Mesendoderm (in vitro differentiated cells): ENCODE measurements at regions not wholly inside any gene's neighbourhood (a gene's known extent, or its start where the extent isn't known, plus 50 kb on each side); places are given as distances from the start of the nearest gene placed in this dataset.

Experiments
- DNase-seq: peaks from one replicate; pipeline ENCODE4 v3.0.0; 2013
- H2AK5ac ChIP-seq: 2 replicates; pipeline ENCODE4 v1.6.1; 2013; ENCODE audit warnings: low read length, inconsistent platforms
- H2BK120ac ChIP-seq: 2 replicates; pipeline ENCODE4 v1.6.1; 2013; ENCODE audit warnings: low read depth, mild to moderate bottlenecking, low read length, moderate library complexity, mixed read lengths
- H2BK15ac ChIP-seq: replicated peaks from 2 replicates; pipeline ENCODE4 v1.6.1; 2013; ENCODE audit warnings: low read depth, mild to moderate bottlenecking, moderate library complexity
- H2BK5ac ChIP-seq: 2 replicates; pipeline ENCODE4 v1.6.1; 2013; ENCODE audit warnings: low read length, inconsistent platforms
- H3K18ac ChIP-seq: 2 replicates; pipeline ENCODE4 v1.6.1; 2013; ENCODE audit warnings: mild to moderate bottlenecking, low read length, mixed read lengths
- H3K23ac ChIP-seq: one replicate; pipeline ENCODE4 v1.6.1; 2013; ENCODE audit warnings: low read length
- H3K27ac ChIP-seq: 2 replicates; pipeline ENCODE4 v1.5.1; 2013; ENCODE audit warnings: low read depth, mild to moderate bottlenecking, inconsistent platforms, low read length, moderate library complexity
- H3K27me3 ChIP-seq: 2 replicates; pipeline ENCODE4 v1.6.1; 2013; ENCODE audit warnings: low read length, control low read depth, mild to moderate bottlenecking, inconsistent platforms; ENCODE audit not compliant: insufficient read depth, poor library complexity
- H3K36me3 ChIP-seq: 2 replicates; pipeline ENCODE4 v1.6.1; 2013; ENCODE audit warnings: low read length, inconsistent platforms; ENCODE audit not compliant: control insufficient read depth, insufficient read depth
- H3K4ac ChIP-seq: one replicate; pipeline ENCODE4 v1.6.1; 2013; ENCODE audit warnings: low read depth, mild to moderate bottlenecking, low read length, moderate library complexity
- H3K4me1 ChIP-seq: 2 replicates; pipeline ENCODE4 v1.6.1; 2013; ENCODE audit warnings: low read depth, low read length, inconsistent platforms; ENCODE audit not compliant: control insufficient read depth
- H3K4me2 ChIP-seq: 2 replicates; pipeline ENCODE4 v1.6.1; 2013; ENCODE audit warnings: low read length
- H3K4me3 ChIP-seq: 2 replicates; pipeline ENCODE4 v1.5.1; 2013; ENCODE audit warnings: mild to moderate bottlenecking, low read length
- H3K56ac ChIP-seq: one replicate; pipeline ENCODE4 v1.6.1; 2013; ENCODE audit warnings: low read length
- H3K79me1 ChIP-seq: 2 replicates; pipeline ENCODE4 v1.6.1; 2013; ENCODE audit warnings: low read length, inconsistent platforms
- H3K79me2 ChIP-seq: 2 replicates; pipeline ENCODE4 v1.6.1; 2013; ENCODE audit warnings: mild to moderate bottlenecking, low read length; ENCODE audit not compliant: control insufficient read depth, insufficient read depth
- H3K9ac ChIP-seq: 2 replicates; pipeline ENCODE4 v1.6.1; 2013; ENCODE audit warnings: low read length, inconsistent platforms
- H4K5ac ChIP-seq: one replicate; pipeline ENCODE4 v1.6.1; 2013; ENCODE audit warnings: low read length
- H4K8ac ChIP-seq: one replicate; pipeline ENCODE4 v1.6.1; 2013; ENCODE audit warnings: low read depth, mild to moderate bottlenecking, control low read depth, low read length, moderate library complexity
- WGBS: extraction: QIAGEN DNeasy Blood & Tissue Kit; methylation state at CpG from one replicate; pipeline ENCODE4 v1.1.7; 2013; ENCODE audit warnings: low lambda C conversion rate, missing lambda C conversion rate; ENCODE audit not compliant: insufficient coverage; ENCODE audit errors: extremely low coverage; 5-methylcytosine and 5-hydroxymethylcytosine counted together

DNA sequence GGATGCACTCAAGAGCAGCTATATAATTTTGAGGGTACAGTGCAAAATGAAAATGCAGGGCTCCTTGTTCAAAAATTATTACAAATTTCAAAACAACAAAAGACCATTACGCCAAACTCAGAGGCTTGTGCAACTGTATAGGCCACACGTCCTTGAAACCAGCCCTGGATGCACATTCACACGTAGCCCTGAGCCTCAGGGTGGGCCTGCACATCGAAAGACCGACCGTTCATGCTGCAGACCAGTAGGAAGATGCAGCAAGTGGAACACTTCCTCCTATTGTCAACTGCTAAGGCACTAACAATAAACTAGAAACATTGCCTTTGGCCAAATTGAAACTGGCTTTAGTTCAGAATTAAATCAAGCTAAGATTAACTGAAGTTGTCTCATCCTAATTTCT is 174.7 kb downstream of the SHOX2 start:
- no peak overlapping the region for H3K18ac ChIP-seq
- no peak overlapping the region for H4K5ac ChIP-seq
- no peaks in the 10 kb centered on the region for H3K79me2 ChIP-seq
- no peak overlapping the region for H3K9ac ChIP-seq
- H3K79me1 ChIP-seq: no peaks in the 10 kb centered on the region
- no peak overlapping the region for H2AK5ac ChIP-seq
- H3K27ac ChIP-seq: no peak overlapping the region
- H2BK5ac ChIP-seq: no peak overlapping the region
- H3K4me2 ChIP-seq: no peak overlapping the region
- H3K4me1 ChIP-seq: no peaks in the 10 kb centered on the region
- H2BK15ac ChIP-seq: no peak overlapping the region
- no peak overlapping the region for H3K4me3 ChIP-seq
- H2BK120ac ChIP-seq: no peak overlapping the region
- no peak overlapping the region for H3K4ac ChIP-seq
- no peak overlapping the region for H3K56ac ChIP-seq
- H4K8ac ChIP-seq: no peak overlapping the region
- H3K36me3 ChIP-seq: no peaks in the 10 kb centered on the region
- H3K23ac ChIP-seq: no peak overlapping the region
- DNase-seq: no peak
- no peaks in the 10 kb centered on the region for H3K27me3 ChIP-seq
- WGBS: no CpG with 5 or more reads among the region's 6 CpGs

DNA sequence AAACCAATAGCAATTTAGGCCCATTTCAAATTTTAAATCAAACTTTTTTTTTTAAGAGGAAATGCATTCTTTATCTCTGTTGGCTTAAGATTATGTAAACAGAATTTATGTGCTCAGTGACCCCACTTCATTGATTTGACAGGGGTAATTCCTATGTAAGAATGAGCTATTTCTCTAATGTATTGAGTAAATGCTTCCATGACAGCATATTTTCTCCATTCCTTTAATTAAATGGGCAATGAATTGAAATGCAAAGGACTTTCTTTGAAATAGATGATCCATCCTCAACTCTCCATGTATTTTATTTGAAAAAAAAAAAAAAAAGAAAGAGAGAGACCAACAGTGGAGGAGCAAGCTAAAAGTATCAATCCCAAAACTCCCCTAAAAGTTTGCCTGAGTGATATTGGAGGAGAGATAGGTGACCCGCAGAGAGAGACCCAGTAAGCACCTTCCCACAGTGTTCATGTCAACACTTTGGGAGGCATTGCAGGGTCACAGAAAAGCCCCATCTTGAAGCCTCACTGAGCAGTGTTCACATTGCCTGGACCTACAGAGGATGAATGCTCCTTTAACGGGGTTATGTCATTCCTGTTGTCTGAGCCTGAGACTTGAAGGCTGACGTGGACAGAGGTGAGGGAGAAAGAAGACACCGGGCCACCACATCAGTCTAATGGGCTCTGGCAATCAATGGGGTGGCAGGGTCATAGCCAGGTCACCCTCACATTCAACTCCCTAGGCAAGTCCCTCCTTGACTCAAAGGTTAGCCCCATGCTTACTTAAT is 176.0 kb downstream of the SHOX2 start:
- Histone ChIP-seq H4K5ac (no peak overlapping the region), H4K8ac (no peak overlapping the region), H2BK120ac (no peak overlapping the region), H2BK5ac (no peak overlapping the region), H3K79me2 (no peaks in the 10 kb centered on the region), H3K23ac (no peak overlapping the region), H2BK15ac (no peak overlapping the region), H3K4ac (no peak overlapping the region), H3K36me3 (no peaks in the 10 kb centered on the region), H3K18ac (no peak overlapping the region), H3K79me1 (no peaks in the 10 kb centered on the region), H3K4me1 (no peaks in the 10 kb centered on the region), H3K27me3 (no peaks in the 10 kb centered on the region), H3K4me2 (no peak overlapping the region), H3K27ac (no peak overlapping the region), H2AK5ac (no peak overlapping the region), H3K4me3 (no peak overlapping the region), H3K9ac (no peak overlapping the region), H3K56ac (no peak overlapping the region)
- no peak for DNase-seq
- no CpG with 5 or more reads among the region's 4 CpGs for WGBS

DNA sequence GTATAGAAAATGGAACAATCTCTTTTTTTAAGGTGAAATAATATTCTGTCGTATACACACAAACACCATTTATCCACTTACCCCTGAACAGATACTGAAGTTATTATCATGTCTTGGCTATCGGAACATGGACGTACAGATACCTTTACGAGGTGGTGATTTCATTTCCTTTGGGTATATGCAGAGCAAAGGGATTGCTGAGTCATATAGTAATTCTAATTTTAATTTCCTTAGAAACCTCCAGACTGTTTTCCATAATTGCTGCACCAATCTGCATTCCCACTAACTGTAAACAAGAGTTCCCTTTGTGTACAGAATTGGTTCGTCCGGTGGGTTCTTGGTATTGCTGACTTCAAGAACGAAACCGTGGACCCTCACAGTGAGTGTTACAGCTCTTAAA is 179.4 kb downstream of the SHOX2 start:
- Histone ChIP-seq H3K4ac (no peak overlapping the region), H3K9ac (no peak overlapping the region), H3K18ac (no peak overlapping the region), H2BK120ac (no peak overlapping the region), H4K5ac (no peak overlapping the region), H3K27ac (no peak overlapping the region), H3K23ac (no peak overlapping the region), H2AK5ac (no peak overlapping the region), H2BK15ac (no peak overlapping the region), H3K79me1 (no peaks in the 10 kb centered on the region), H3K4me3 (no peak overlapping the region), H3K36me3 (no peaks in the 10 kb centered on the region), H4K8ac (no peak overlapping the region), H3K4me2 (no peak overlapping the region), H3K56ac (no peak overlapping the region), H3K27me3 (no peaks in the 10 kb centered on the region), H2BK5ac (no peak overlapping the region), H3K4me1 (no peaks in the 10 kb centered on the region), H3K79me2 (no peaks in the 10 kb centered on the region)
- WGBS: no CpG with 5 or more reads among the region's 8 CpGs
- DNase-seq: no peak

DNA sequence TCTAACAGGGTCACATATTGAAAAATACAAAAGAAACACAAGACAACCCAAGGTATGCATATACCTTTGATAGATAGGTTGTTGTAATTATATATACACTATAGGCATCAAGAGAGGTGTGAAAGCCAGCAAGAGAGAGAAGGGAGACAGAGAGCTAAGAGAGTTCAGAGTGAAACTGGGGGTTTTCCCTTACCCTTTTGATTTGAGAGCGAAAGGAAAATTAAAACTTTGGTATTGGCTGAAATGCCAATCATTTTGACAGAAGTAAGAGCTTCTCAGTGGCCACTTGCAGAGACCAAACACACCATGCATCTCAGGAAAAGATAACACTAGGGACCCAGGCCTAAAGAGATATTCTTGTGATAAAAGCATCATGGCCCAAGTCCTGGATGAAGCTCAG is 183.6 kb downstream of the SHOX2 start:
- no CpG with 5 or more reads among the region's 1 CpG for WGBS
- H4K5ac ChIP-seq: no peak overlapping the region
- no peak overlapping the region for H3K18ac ChIP-seq
- no peak overlapping the region for H2BK15ac ChIP-seq
- no peak overlapping the region for H3K4me3 ChIP-seq
- H2AK5ac ChIP-seq: no peak overlapping the region
- no peak overlapping the region for H3K4me2 ChIP-seq
- H2BK5ac ChIP-seq: no peak overlapping the region
- H3K79me2 ChIP-seq: no peaks in the 10 kb centered on the region
- no peak overlapping the region for H3K4ac ChIP-seq
- no peak overlapping the region for H2BK120ac ChIP-seq
- H3K79me1 ChIP-seq: no peaks in the 10 kb centered on the region
- no peak overlapping the region for H4K8ac ChIP-seq
- no peaks in the 10 kb centered on the region for H3K36me3 ChIP-seq
- no peak overlapping the region for H3K9ac ChIP-seq
- no peaks in the 10 kb centered on the region for H3K27me3 ChIP-seq
- H3K27ac ChIP-seq: no peak overlapping the region
- no peaks in the 10 kb centered on the region for H3K4me1 ChIP-seq
- H3K56ac ChIP-seq: no peak overlapping the region
- H3K23ac ChIP-seq: no peak overlapping the region
- DNase-seq: no peak

DNA sequence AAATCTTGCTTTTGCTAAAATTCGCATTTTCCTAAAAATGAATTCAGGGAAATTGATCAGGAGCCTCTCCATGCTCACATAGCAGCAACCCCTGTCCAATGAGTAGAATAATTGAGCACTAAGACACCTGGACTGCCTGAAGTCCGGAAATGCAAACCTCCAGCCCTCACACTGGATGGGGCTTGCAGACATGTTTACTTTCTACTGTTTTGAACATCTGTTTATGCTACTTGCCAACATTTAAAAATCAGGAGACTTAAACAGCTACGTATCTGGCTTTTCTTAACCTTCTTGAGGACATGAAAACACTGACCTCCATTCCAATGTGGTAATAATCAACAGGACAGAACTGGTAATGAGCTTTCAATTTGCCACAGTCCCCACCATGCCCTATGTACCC is 184.4 kb downstream of the SHOX2 start:
- no peak overlapping the region for H2BK5ac ChIP-seq
- H3K36me3 ChIP-seq: no peaks in the 10 kb centered on the region
- no peaks in the 10 kb centered on the region for H3K79me2 ChIP-seq
- H3K27me3 ChIP-seq: no peaks in the 10 kb centered on the region
- no peak overlapping the region for H3K23ac ChIP-seq
- no peak overlapping the region for H3K4me2 ChIP-seq
- no peak overlapping the region for H4K8ac ChIP-seq
- WGBS: no CpG with 5 or more reads among the region's 3 CpGs
- H2BK15ac ChIP-seq: no peak overlapping the region
- H2BK120ac ChIP-seq: no peak overlapping the region
- H2AK5ac ChIP-seq: no peak overlapping the region
- H3K27ac ChIP-seq: no peak overlapping the region
- H3K56ac ChIP-seq: no peak overlapping the region
- H3K18ac ChIP-seq: no peak overlapping the region
- no peak overlapping the region for H4K5ac ChIP-seq
- no peak overlapping the region for H3K4me3 ChIP-seq
- no peak for DNase-seq
- no peaks in the 10 kb centered on the region for H3K79me1 ChIP-seq
- H3K9ac ChIP-seq: no peak overlapping the region
- H3K4ac ChIP-seq: no peak overlapping the region
- H3K4me1 ChIP-seq: no peaks in the 10 kb centered on the region
